Type B pancreatic cell (in vitro differentiated cells): ENCODE measurements at regions not wholly inside any gene's neighbourhood (a gene's known extent, or its start where the extent isn't known, plus 50 kb on each side); places are given as distances from the start of the nearest gene placed in this dataset.
A peak's percentile ranks its signal among the peaks of the same experiment; 100 is the strongest.

Source experiments
- DNase-seq: peaks from one replicate; pipeline ENCODE4 v3.0.0; 2021; ENCODE audit warnings: mixed read lengths; ENCODE audit not compliant: unreplicated experiment; ENCODE audit errors: extremely low spot score
- H3K27ac Mint-ChIP-seq: 2 replicates; pipeline ENCODE4 v1.8.0; 2021; ENCODE audit warnings: mild to moderate bottlenecking, mixed read lengths
- H3K27me3 Mint-ChIP-seq: 2 replicates; pipeline ENCODE4 v1.8.0; 2021; ENCODE audit warnings: mixed read lengths
- H3K36me3 Mint-ChIP-seq: 2 replicates; pipeline ENCODE4 v1.8.0; 2021; ENCODE audit warnings: mixed read lengths
- H3K4me1 Mint-ChIP-seq: one replicate; pipeline ENCODE4 v1.8.0; 2021; ENCODE audit warnings: mixed read lengths; ENCODE audit not compliant: unreplicated experiment
- H3K4me3 Mint-ChIP-seq: 2 replicates; pipeline ENCODE4 v1.8.0; 2021; ENCODE audit warnings: mild to moderate bottlenecking, mixed read lengths
- H3K9me3 Mint-ChIP-seq: 2 replicates; pipeline ENCODE4 v1.8.0; 2021; ENCODE audit warnings: mixed read lengths
- CTCF ChIP-seq: fragments of 200-600 bp; sonication (generic); conservative IDR thresholded peaks from 2 replicates; pipeline ENCODE4 v1.5.0; 2021; ENCODE audit warnings: antibody characterized with exemption, mild to moderate bottlenecking

- no peak for DNase-seq
- H3K27ac Mint-ChIP-seq, result no peak overlapping the region
- no peaks in the 10 kb centered on the region for H3K27me3 Mint-ChIP-seq
- TF ChIP-seq CTCF, result no peak
- no peaks in the 10 kb centered on the region for H3K36me3 Mint-ChIP-seq
- H3K4me3 Mint-ChIP-seq, result no peak overlapping the region
- no peaks in the 10 kb centered on the region for H3K9me3 Mint-ChIP-seq
- peaks cover 23% of the 10 kb centered on the region for H3K4me1 Mint-ChIP-seq
Observed at GRCh38 chr11:122023614-122024250, 92.3 kb downstream of the BLID start.

- no peak overlapping the region for H3K27ac Mint-ChIP-seq
- H3K9me3 Mint-ChIP-seq, result no peaks in the 10 kb centered on the region
- no peak for DNase-seq
- no peak for TF ChIP-seq CTCF
- H3K36me3 Mint-ChIP-seq, result no peaks in the 10 kb centered on the region
- peaks cover 20% of the 10 kb centered on the region for H3K4me1 Mint-ChIP-seq
- no peak overlapping the region for H3K4me3 Mint-ChIP-seq
- no peaks in the 10 kb centered on the region for H3K27me3 Mint-ChIP-seq
Observed at GRCh38 chr11:122022646-122023045, 93.4 kb downstream of the BLID start.

- Mint-ChIP-seq H3K4me1 (peaks cover 16% of the 10 kb centered on the region), H3K9me3 (no peaks in the 10 kb centered on the region), H3K36me3 (no peaks in the 10 kb centered on the region), H3K27ac (no peak overlapping the region), H3K27me3 (no peaks in the 10 kb centered on the region), H3K4me3 (no peak overlapping the region)
- TF ChIP-seq CTCF, result peak; percentile 73
- DNase-seq, result no peak
Observed at GRCh38 chr11:122020902-122021301, 95.1 kb downstream of the BLID start.

GRCh38 chr11:122019908-122020694 is 95.9 kb downstream of the BLID start:
- no peak overlapping the region for H3K27ac Mint-ChIP-seq
- H3K9me3 Mint-ChIP-seq, result no peaks in the 10 kb centered on the region
- H3K4me1 Mint-ChIP-seq, result peaks cover 16% of the 10 kb centered on the region
- H3K36me3 Mint-ChIP-seq, result no peaks in the 10 kb centered on the region
- no peak overlapping the region for H3K4me3 Mint-ChIP-seq
- DNase-seq, result no peak
- no peaks in the 10 kb centered on the region for H3K27me3 Mint-ChIP-seq
- no peak for TF ChIP-seq CTCF

- no peak overlapping the region for H3K27ac Mint-ChIP-seq
- TF ChIP-seq CTCF, result no peak
- H3K4me3 Mint-ChIP-seq, result no peak overlapping the region
- H3K27me3 Mint-ChIP-seq, result no peaks in the 10 kb centered on the region
- peaks cover 6% of the 10 kb centered on the region for H3K4me1 Mint-ChIP-seq
- no peak for DNase-seq
- H3K36me3 Mint-ChIP-seq, result no peaks in the 10 kb centered on the region
- H3K9me3 Mint-ChIP-seq, result no peaks in the 10 kb centered on the region
Observed at GRCh38 chr11:122007601-122008071, 108.4 kb downstream of the BLID start.
